ENCODE measurements at regions not wholly inside any gene's neighbourhood (a gene's known extent, or its start where the extent isn't known, plus 50 kb on each side); places are given as distances from the start of the nearest gene placed in this dataset.
"Not testable (repeated sequence)": the region's sequence is repeated elsewhere in the genome, so short reads cannot be mapped to it uniquely, and the experiment has no call there.

GRCh38 chr6:11847068-11847467 lies 68.5 kb upstream of the ADTRP start:
- not testable (repeated sequence) for DNase-seq

DNA sequence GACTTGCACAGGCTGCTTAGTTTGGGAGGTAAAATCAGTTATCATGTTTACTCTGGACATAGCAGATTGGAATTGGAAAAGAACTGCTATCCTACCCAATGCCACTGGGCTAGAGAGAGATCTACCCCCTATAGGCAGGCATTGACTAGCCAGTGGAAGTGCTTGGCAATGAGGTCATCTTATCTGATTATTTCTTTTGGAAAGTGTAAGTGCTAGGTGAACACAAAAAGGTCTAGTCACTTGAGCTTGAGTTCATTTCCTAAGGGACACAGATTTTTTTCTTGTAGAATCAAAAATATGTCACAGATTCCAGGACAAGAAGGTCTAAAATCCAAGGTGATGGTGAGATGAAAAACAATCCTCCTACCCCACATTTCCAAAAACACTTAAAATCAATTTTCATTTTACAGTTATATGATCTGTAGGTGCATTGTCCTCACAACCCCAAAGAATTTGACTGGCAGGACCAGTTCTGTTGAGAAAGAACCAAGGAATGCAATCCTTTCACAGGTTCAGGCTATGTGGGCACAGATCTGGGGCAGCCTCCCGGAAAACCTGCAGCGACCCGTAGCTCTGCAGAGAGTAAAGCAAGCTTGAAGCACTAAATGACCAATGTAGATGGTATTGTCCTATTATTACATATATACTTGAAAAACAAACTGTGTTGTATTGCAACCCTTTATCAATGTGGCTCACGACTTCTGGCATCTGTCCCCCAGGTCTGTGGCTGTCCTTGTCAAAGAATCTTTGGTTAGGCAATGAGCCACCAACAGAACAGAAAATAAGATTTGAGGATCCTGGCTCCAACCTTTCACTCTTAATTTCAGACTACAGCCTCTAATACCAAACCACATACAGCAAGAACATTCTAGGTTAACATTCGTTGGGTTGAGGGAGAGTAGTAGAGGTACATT lies 67.3 kb upstream of the ADTRP start:
- no peak for DNase-seq

- not testable (repeated sequence) for DNase-seq
Measured at GRCh38 chr6:11842795-11843194, 64.2 kb upstream of the ADTRP start.

GRCh38 chr6:11835065-11835464 lies 56.5 kb upstream of the ADTRP start:
- no peak for DNase-seq

DNA sequence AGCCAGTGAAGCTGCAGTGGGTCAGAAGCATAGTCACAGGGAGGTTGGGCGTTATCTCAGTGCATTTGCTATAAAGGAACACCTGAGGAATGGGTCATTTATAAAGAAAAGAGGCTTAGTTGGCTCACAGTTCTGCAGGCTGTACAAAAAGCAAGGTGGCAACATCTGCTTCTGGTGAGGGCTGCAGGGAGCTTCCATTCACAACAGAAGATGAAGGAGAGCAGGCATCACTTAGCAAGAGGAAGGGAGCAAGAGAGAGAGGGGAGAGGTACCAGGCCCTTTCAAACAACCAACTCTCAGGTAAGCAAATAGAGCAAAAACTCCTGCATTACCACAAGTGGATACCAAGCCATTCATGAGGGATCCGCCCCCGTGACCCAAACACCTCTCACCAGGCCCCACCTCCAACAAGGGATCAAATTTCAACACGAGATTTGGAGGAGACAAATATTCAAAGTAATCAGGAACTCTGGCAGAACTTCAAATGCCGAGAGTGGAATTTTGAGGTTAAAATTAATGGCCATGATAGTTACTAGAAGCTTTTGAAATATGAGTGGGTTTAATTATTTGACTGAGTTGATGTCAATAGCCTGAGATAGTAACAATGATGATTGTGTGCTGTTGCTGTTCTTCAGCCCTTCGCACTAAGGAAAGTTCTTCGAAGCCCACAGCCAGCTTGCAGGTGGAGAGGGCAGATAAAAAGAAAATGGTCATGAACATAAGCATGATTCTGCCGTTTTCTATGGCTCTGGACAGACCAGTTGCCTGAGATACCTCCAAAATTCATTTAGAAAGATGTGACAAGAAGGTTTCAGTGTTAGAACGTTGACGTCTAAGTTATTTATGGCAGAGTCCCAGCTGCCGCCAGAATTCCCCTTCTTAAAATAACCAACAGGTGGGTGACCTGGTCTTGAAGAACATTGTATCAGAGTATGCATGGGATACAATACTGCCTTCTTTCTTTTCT lies 55.3 kb upstream of the ADTRP start:
- DNase-seq, result no peak

- no peak for DNase-seq
Measured at GRCh38 chr6:11831653-11832052, 53.0 kb upstream of the ADTRP start.

DNA sequence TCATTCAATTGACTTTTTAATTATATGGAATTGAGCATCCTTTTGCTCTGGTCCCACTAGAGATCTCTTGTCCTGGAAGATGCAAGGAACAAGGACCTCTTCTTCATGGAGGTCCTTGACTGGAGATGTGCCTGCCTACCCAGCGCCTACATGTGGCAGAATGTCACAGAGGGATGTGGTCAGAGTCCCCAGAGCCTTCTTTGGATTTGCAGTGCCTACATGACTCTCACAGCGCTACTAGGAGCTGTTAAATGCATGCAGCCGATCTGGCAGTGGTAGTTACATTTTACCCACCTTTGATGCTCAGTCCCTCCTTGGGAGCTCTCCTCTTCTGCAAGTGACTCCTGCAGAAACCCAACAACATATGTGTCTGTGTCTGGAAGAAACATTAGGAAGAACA lies 51.9 kb upstream of the ADTRP start:
- DNase-seq, result no peak

DNA sequence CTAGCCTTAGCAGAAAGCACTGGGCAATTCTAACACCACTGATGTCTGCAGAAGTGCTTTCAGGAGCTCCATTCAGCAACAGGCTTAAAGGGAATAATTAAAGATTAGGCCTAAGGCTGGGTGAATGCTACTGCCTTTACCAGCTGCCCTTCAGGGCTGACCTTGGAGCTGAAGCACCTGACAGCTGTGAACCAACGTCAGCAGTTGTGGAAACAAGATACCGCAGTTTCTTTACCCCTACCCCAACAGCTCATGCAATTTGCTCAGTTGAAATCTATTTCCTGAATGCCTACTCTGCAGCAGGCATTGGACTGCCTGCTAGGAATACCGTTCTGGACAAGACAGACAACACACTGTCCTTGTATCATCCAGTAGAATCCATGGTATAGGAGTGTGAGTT lies 51.5 kb upstream of the ADTRP start:
- no peak for DNase-seq

- DNase-seq, result no peak
Measured at GRCh38 chr6:11828262-11828870, 49.8 kb upstream of the ADTRP start.

Data from dermis blood vessel endothelial cell (primary cell).